ENCODE measurements at regions not wholly inside any gene's neighbourhood (a gene's known extent, or its start where the extent isn't known, plus 50 kb on each side); places are given as distances from the start of the nearest gene placed in this dataset.

- Histone ChIP-seq H3K9me3 (replicated peaks) (no peaks in the 10 kb centered on the region), H3K27ac (replicated peaks) (peak overlapping the region; percentile 70), H3K36me3 (no peaks in the 10 kb centered on the region), H3K4me3 (no peak overlapping the region), H3K27me3 (ENCODE audit: low read depth) (no peaks in the 10 kb centered on the region), H3K4me1 (peaks cover 100% of the 10 kb centered on the region)
- intact Hi-C loops (cut with micrococcal nuclease), result no loop called here
- no peak for TF ChIP-seq CTCF (IDR thresholded peaks at IDR 0.05; ENCODE audit: borderline replicate concordance)
- no peak for DNase-seq
These were observed 69.7 kb upstream of the IPO9 start for GRCh38 chr1:201759194-201759815.

GRCh38 chr1:201760516-201760915 lies 68.4 kb upstream of the IPO9 start:
- peaks cover 100% of the 10 kb centered on the region for H3K4me1 ChIP-seq

GRCh38 chr1:201761178-201761577 lies 67.8 kb upstream of the IPO9 start:
- no peaks in the 10 kb centered on the region for H3K36me3 ChIP-seq
- intact Hi-C loops (cut with micrococcal nuclease), result no loop called here
- H3K4me1 ChIP-seq, result peaks cover 100% of the 10 kb centered on the region
- no peak for DNase-seq
- no peak for TF ChIP-seq CTCF (IDR thresholded peaks at IDR 0.05; ENCODE audit: borderline replicate concordance)
- no peaks in the 10 kb centered on the region for H3K9me3 ChIP-seq (replicated peaks)
- no peak overlapping the region for H3K4me3 ChIP-seq
- H3K27ac ChIP-seq (replicated peaks), result peak overlapping the region; percentile 70
- H3K27me3 ChIP-seq (ENCODE audit: low read depth), result no peaks in the 10 kb centered on the region

More at GRCh38 chr1:201760516-201760915, 68.4 kb upstream of the IPO9 start:
- intact Hi-C loops (cut with micrococcal nuclease), result no loop called here
- no peak for TF ChIP-seq CTCF (IDR thresholded peaks at IDR 0.05; ENCODE audit: borderline replicate concordance)
- Histone ChIP-seq H3K27ac (replicated peaks) (peak overlapping the region; percentile 70), H3K9me3 (replicated peaks) (no peaks in the 10 kb centered on the region), H3K27me3 (ENCODE audit: low read depth) (no peaks in the 10 kb centered on the region), H3K36me3 (no peaks in the 10 kb centered on the region), H3K4me3 (no peak overlapping the region)
- no peak for DNase-seq

- Histone ChIP-seq H3K4me1 (peaks cover 100% of the 10 kb centered on the region), H3K27ac (replicated peaks) (peak overlapping the region; percentile 70), H3K9me3 (replicated peaks) (no peaks in the 10 kb centered on the region), H3K4me3 (no peak overlapping the region), H3K36me3 (no peaks in the 10 kb centered on the region), H3K27me3 (ENCODE audit: low read depth) (no peaks in the 10 kb centered on the region)
- DNase-seq, result no peak
- intact Hi-C loops (cut with micrococcal nuclease), result no loop called here
- no peak for TF ChIP-seq CTCF (IDR thresholded peaks at IDR 0.05; ENCODE audit: borderline replicate concordance)
These were observed 67.1 kb upstream of the IPO9 start for GRCh38 chr1:201761871-201762270.

- no peak for DNase-seq
- Histone ChIP-seq H3K27ac (replicated peaks) (peak overlapping the region; percentile 70), H3K27me3 (ENCODE audit: low read depth) (no peaks in the 10 kb centered on the region), H3K4me1 (peaks cover 99% of the 10 kb centered on the region), H3K36me3 (no peaks in the 10 kb centered on the region), H3K4me3 (no peak overlapping the region), H3K9me3 (replicated peaks) (no peaks in the 10 kb centered on the region)
- intact Hi-C loops (cut with micrococcal nuclease), result no loop called here
- no peak for TF ChIP-seq CTCF (IDR thresholded peaks at IDR 0.05; ENCODE audit: borderline replicate concordance)
These were observed 66.6 kb upstream of the IPO9 start for GRCh38 chr1:201762381-201762780.

Data from left ventricle myocardium inferior (tissue), 1 donor.